Suprapubic skin (tissue), 4 donors: ENCODE measurements at regions not wholly inside any gene's neighbourhood (a gene's known extent, or its start where the extent isn't known, plus 50 kb on each side); places are given as distances from the start of the nearest gene placed in this dataset.

Experiments used
- DNase-seq, 2 donors: peaks; one replicate each; pipeline ENCODE4 v3.0.0-alpha.2; 2019; ENCODE audit warnings: low spot score in 2 of 2
- H3K27ac ChIP-seq: fragments of 200-600 bp; sonication (generic); one replicate; pipeline ENCODE4 v1.5.1; 2019
- H3K27me3 ChIP-seq: fragments of 200-600 bp; sonication (generic); one replicate; pipeline ENCODE4 v1.5.1; 2019
- H3K36me3 ChIP-seq: fragments of 200-600 bp; sonication (generic); one replicate; pipeline ENCODE4 v1.5.1; 2019
- H3K4me1 ChIP-seq: fragments of 200-600 bp; sonication (generic); one replicate; pipeline ENCODE4 v1.5.1; 2019
- H3K4me3 ChIP-seq: fragments of 200-600 bp; sonication (generic); one replicate; pipeline ENCODE4 v1.5.1; 2019; ENCODE audit warnings: mild to moderate bottlenecking
- H3K9me3 ChIP-seq: fragments of 200-600 bp; sonication (generic); one replicate; pipeline ENCODE4 v1.5.1; 2019
- EP300 ChIP-seq: sonication (generic); formaldehyde crosslinking; IDR thresholded peaks from one replicate; pipeline ENCODE4 v1.6.1; 2017; ENCODE audit warnings: antibody characterized with exemption
- POLR2A ChIP-seq, 2 donors: fragments of 450-650 bp; IDR thresholded peaks; one replicate each; pipeline ENCODE4 v1.6.1; 2017; ENCODE audit warnings: antibody characterized with exemption in 2 of 2, mild to moderate bottlenecking in 2 of 2, moderate library complexity in 2 of 2
- POLR2AphosphoS5 ChIP-seq, 3 donors: sonication (generic); formaldehyde crosslinking; IDR thresholded peaks; one replicate each; pipeline ENCODE4 v1.6.1; 2017; ENCODE audit warnings: antibody characterized with exemption in 3 of 3
- WGBS: methylation state at CpG from one replicate; pipeline ENCODE4 v1.1.5; 2018; 5-methylcytosine and 5-hydroxymethylcytosine counted together
- TF ChIP-seq, protein P1 (sequence below), 2 donors: fragments of 200-600 bp in 1 of 2; fragments of 450-650 bp in 1 of 2; sonication (generic) in 1 of 2; IDR thresholded peaks; one replicate each; pipeline ENCODE4 v1.5.1; 2016 to 2019; ENCODE audit warnings: antibody characterized with exemption in 2 of 2, mild to moderate bottlenecking in 1 of 2, moderate library complexity in 1 of 2

DNA sequence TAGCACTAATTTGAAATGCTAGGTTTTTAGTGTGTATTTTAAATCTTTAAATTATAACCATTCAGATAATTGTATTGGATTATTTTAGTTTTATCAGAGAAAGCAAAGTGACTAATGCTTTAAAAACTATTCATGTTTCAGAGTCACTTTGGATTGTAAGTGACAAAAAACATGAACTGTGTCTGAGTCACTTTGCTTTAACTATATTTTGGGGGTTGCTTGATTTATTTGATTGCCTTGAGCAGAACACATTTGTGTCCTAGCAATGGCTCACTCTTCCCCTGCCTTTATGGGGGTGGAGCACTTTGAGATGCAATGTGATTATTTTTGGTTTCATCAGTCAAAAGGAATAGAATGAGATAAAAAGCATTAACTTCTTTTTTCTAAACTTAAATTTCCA lies 188.4 kb upstream of the ARX start:
- Histone ChIP-seq H3K27me3 (no peaks in the 10 kb centered on the region), H3K27ac (no peak overlapping the region), H3K36me3 (no peaks in the 10 kb centered on the region), H3K4me1 (no peaks in the 10 kb centered on the region), H3K9me3 (no peaks in the 10 kb centered on the region), H3K4me3 (no peak overlapping the region)
- DNase-seq = no peak
- TF ChIP-seq POLR2AphosphoS5 (IDR thresholded peaks at IDR 0.05) (no peak), EP300 (no peak), POLR2A (IDR thresholded peaks at IDR 0.05) (no peak)
- TF ChIP-seq, protein P1, sequence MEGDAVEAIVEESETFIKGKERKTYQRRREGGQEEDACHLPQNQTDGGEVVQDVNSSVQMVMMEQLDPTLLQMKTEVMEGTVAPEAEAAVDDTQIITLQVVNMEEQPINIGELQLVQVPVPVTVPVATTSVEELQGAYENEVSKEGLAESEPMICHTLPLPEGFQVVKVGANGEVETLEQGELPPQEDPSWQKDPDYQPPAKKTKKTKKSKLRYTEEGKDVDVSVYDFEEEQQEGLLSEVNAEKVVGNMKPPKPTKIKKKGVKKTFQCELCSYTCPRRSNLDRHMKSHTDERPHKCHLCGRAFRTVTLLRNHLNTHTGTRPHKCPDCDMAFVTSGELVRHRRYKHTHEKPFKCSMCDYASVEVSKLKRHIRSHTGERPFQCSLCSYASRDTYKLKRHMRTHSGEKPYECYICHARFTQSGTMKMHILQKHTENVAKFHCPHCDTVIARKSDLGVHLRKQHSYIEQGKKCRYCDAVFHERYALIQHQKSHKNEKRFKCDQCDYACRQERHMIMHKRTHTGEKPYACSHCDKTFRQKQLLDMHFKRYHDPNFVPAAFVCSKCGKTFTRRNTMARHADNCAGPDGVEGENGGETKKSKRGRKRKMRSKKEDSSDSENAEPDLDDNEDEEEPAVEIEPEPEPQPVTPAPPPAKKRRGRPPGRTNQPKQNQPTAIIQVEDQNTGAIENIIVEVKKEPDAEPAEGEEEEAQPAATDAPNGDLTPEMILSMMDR (IDR thresholded peaks at IDR 0.05) = no peak

DNA sequence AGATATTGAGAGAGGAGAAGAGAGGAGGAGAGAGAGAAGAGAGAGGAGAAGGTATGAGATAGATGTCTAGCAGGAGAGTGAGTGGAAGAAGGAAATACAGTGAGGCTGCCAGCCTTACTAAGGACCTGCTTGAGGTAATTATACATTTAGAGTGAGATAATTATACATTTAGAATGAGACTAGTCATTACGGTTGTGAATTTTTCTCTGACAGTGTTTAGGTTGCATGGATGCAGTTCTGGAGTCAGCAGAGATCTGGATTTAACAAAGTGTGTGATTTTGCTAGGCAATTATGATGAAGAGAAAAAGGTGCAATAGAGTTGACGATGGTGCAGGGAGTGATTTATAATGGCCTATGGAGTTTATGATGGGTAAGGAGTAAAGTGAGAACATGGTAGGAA lies 187.1 kb upstream of the ARX start:
- H3K27me3 ChIP-seq = no peaks in the 10 kb centered on the region
- TF ChIP-seq, protein P1 (IDR thresholded peaks at IDR 0.05) = no peak
- TF ChIP-seq POLR2AphosphoS5 (IDR thresholded peaks at IDR 0.05) (no peak), POLR2A (IDR thresholded peaks at IDR 0.05) (no peak), EP300 (no peak)
- no peaks in the 10 kb centered on the region for H3K9me3 ChIP-seq
- 72% methylated on average over 2 of the region's 2 CpGs for WGBS
- no peaks in the 10 kb centered on the region for H3K36me3 ChIP-seq
- no peaks in the 10 kb centered on the region for H3K4me1 ChIP-seq
- H3K4me3 ChIP-seq = no peak overlapping the region
- DNase-seq = no peak
- no peak overlapping the region for H3K27ac ChIP-seq

DNA sequence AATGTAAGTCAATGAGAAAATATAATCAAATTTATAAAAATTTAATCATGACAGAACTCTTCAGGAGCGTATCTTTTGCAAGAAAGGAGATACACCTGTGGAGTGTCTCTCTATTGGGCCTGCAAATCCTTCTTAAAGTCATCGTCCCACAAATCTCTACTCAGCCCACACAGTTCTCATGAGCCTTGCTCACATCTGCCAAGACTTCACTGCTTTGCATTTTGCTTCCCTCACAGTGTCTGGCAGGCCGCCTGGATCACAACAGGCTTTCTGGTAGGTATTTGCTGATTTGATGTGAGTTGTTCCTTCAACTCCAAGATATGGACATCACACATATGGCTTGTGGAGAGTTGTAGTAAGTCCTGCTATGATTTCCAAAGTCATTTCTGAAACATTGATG lies 183.1 kb upstream of the ARX start:
- Histone ChIP-seq H3K4me1 (no peaks in the 10 kb centered on the region), H3K9me3 (no peaks in the 10 kb centered on the region), H3K27ac (no peak overlapping the region), H3K36me3 (no peaks in the 10 kb centered on the region), H3K27me3 (no peaks in the 10 kb centered on the region), H3K4me3 (no peak overlapping the region)
- 55% methylated on average over 3 of the region's 3 CpGs for WGBS
- DNase-seq = no peak
- TF ChIP-seq, protein P1 (IDR thresholded peaks at IDR 0.05) = no peak
- TF ChIP-seq POLR2AphosphoS5 (IDR thresholded peaks at IDR 0.05) = no peak
- TF ChIP-seq POLR2A (IDR thresholded peaks at IDR 0.05) = no peak
- TF ChIP-seq EP300 = no peak

DNA sequence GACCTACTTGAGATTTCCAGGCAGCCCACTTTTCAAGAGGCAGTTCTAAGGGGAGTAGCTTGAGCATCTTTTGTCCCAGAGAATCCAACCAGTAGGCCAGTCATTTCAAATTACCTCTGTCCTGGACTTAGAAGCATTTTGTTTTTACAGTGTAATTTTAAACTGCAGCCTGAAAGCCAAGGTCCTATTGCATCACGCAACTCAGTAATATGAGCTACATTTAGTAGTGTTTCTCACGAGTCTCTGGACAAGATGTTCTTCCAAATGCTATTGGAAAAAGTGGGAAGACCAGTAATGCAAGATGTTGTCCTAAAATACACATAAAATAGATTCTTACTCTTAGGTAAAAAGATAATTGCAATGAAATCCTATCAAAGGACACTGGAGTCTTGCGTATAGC lies 182.5 kb upstream of the ARX start:
- Histone ChIP-seq H3K4me1 (no peaks in the 10 kb centered on the region), H3K27ac (no peak overlapping the region), H3K9me3 (no peaks in the 10 kb centered on the region), H3K36me3 (no peaks in the 10 kb centered on the region), H3K27me3 (no peaks in the 10 kb centered on the region), H3K4me3 (no peak overlapping the region)
- no peak for DNase-seq
- 78% methylated on average over 3 of the region's 3 CpGs for WGBS
- TF ChIP-seq EP300 = no peak
- no peak for TF ChIP-seq POLR2AphosphoS5 (IDR thresholded peaks at IDR 0.05)
- no peak for TF ChIP-seq POLR2A (IDR thresholded peaks at IDR 0.05)
- TF ChIP-seq, protein P1 (IDR thresholded peaks at IDR 0.05) = no peak

DNA sequence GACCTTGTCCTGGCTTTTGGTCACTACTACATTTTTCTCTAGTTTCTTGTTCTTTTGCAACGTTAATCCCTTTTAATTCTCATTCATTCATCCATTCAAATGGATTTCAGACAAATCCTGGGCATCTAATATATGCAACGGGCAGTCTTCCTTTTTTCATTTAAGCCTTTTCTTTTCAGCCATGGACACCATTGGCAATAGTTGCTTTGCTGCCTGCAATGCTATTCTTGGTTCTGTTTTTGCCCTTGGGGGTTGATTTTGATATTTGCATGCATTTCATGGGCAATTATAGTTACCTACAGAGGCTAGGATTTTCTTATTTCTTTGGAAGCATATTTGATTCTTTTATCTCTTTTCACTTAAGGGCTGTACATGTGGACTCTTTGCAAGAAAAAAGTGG lies 180.5 kb upstream of the ARX start:
- Histone ChIP-seq H3K4me3 (no peak overlapping the region), H3K27me3 (no peaks in the 10 kb centered on the region), H3K36me3 (no peaks in the 10 kb centered on the region), H3K4me1 (no peaks in the 10 kb centered on the region), H3K27ac (no peak overlapping the region), H3K9me3 (no peaks in the 10 kb centered on the region)
- WGBS = 59% methylated on average over 2 of the region's 2 CpGs
- DNase-seq = no peak
- no peak for TF ChIP-seq EP300
- no peak for TF ChIP-seq POLR2AphosphoS5 (IDR thresholded peaks at IDR 0.05)
- no peak for TF ChIP-seq POLR2A (IDR thresholded peaks at IDR 0.05)
- TF ChIP-seq, protein P1 (IDR thresholded peaks at IDR 0.05) = no peak
